MM.1S (cell line): ENCODE measurements at regions not wholly inside any gene's neighbourhood (a gene's known extent, or its start where the extent isn't known, plus 50 kb on each side); places are given as distances from the start of the nearest gene placed in this dataset.
"Not testable (repeated sequence)": the region's sequence is repeated elsewhere in the genome, so short reads cannot be mapped to it uniquely, and the experiment has no call there.

ENCODE experiments used
- DNase-seq: peaks from one replicate; pipeline ENCODE4 v3.0.0-alpha.2; 2015
- H2AFZ ChIP-seq: fragments of 300-600 bp; sonication (generic); 2 replicates; pipeline ENCODE4 v1.6.0; 2016; ENCODE audit warnings: antibody characterized with exemption, low read length
- H3F3A ChIP-seq: fragments of 300-600 bp; sonication (generic); 2 replicates; pipeline ENCODE4 v1.6.1; 2016; ENCODE audit warnings: mild to moderate bottlenecking, antibody characterized with exemption, low read length, moderate library complexity, mixed read lengths; ENCODE audit not compliant: insufficient read depth
- H3K27ac ChIP-seq: fragments of 300-600 bp; sonication (generic); 2 replicates; pipeline ENCODE4 v1.5.1; 2016; ENCODE audit warnings: mild to moderate bottlenecking, low read length
- H3K27me3 ChIP-seq: fragments of 300-600 bp; sonication (generic); replicated peaks from 2 replicates; pipeline ENCODE4 v1.6.0; 2016; ENCODE audit warnings: low read length; ENCODE audit not compliant: insufficient read depth
- H3K36me3 ChIP-seq: fragments of 300-600 bp; sonication (generic); replicated peaks from 2 replicates; pipeline ENCODE4 v1.6.1; 2016; ENCODE audit warnings: mild to moderate bottlenecking, low read length, mixed read lengths; ENCODE audit not compliant: insufficient read depth
- H3K4me1 ChIP-seq: fragments of 300-600 bp; sonication (generic); 2 replicates; pipeline ENCODE4 v1.6.1; 2016; ENCODE audit warnings: low read length, mixed read lengths
- H3K4me2 ChIP-seq: fragments of 300-600 bp; sonication (generic); 2 replicates; pipeline ENCODE4 v1.6.0; 2016; ENCODE audit warnings: low read depth, low read length
- H3K4me3 ChIP-seq: fragments of 300-600 bp; sonication (generic); 2 replicates; pipeline ENCODE4 v1.5.1; 2016; ENCODE audit warnings: low read length, mixed read lengths
- H3K79me2 ChIP-seq: fragments of 300-600 bp; sonication (generic); 2 replicates; pipeline ENCODE4 v1.6.1; 2016; ENCODE audit warnings: mixed run types, low read length, mixed read lengths
- H3K9ac ChIP-seq: fragments of 300-600 bp; sonication (generic); 2 replicates; pipeline ENCODE4 v1.6.1; 2016; ENCODE audit warnings: low read length, mixed read lengths
- H3K9me2 ChIP-seq: fragments of 300-600 bp; sonication (generic); replicated peaks from 2 replicates; pipeline ENCODE4 v1.6.1; 2016; ENCODE audit warnings: mild to moderate bottlenecking, low read length, mixed read lengths; ENCODE audit not compliant: insufficient read depth
- H3K9me3 ChIP-seq: fragments of 300-600 bp; sonication (generic); replicated peaks from 2 replicates; pipeline ENCODE4 v1.6.1; 2016; ENCODE audit warnings: mild to moderate bottlenecking, low read length, mixed read lengths; ENCODE audit not compliant: insufficient read depth
- H4K20me1 ChIP-seq: fragments of 300-600 bp; sonication (generic); 2 replicates; pipeline ENCODE4 v1.6.1; 2016; ENCODE audit warnings: mild to moderate bottlenecking, low read length, moderate library complexity, mixed read lengths; ENCODE audit not compliant: insufficient read depth
- EZH2 ChIP-seq: fragments of 300-600 bp; sonication (generic); optimal IDR thresholded peaks from 2 replicates; pipeline ENCODE3; 2017; ENCODE audit warnings: low read depth, mild to moderate bottlenecking, antibody characterized with exemption, low read length, mixed read lengths
- EZH2phosphoT487 ChIP-seq: fragments of 300-600 bp; sonication (generic); IDR thresholded peaks from 2 replicates; pipeline ENCODE4 v1.6.1; 2018; ENCODE audit warnings: antibody characterized with exemption, low read length
- TF ChIP-seq, protein P1 (sequence below): fragments of 300-600 bp; sonication (generic); IDR thresholded peaks from 2 replicates; pipeline ENCODE4 v1.5.1; 2016; ENCODE audit warnings: antibody characterized with exemption, low read length, mixed read lengths

DNA sequence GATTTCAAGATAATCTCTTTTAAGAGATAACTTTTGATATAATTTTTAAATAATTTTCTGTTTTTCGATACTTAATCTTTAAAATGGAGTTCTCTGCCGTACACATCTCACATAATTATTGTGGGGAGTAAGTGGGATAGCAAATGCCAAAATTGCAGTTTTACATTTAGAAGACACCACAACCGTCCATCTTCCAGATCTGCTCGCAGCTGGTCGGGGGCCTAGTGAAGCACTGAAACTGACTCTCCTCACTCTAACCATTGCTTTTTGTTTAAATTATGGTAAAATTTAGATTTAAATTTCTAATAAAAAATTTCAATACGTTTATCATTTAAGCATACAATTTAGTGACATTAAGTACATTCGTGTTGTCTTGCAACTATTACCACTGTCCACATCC lies 94.2 kb downstream of the PRR15 start:
- Histone ChIP-seq H3F3A (peaks cover 30% of the 10 kb centered on the region), H3K9me3 (no peaks in the 10 kb centered on the region), H3K4me3 (peak overlapping the region; percentile 41), H3K79me2 (peaks cover 61% of the 10 kb centered on the region), H3K36me3 (no peaks in the 10 kb centered on the region), H3K27me3 (no peaks in the 10 kb centered on the region), H3K9me2 (no peaks in the 10 kb centered on the region), H3K4me1 (peaks cover 11% of the 10 kb centered on the region), H4K20me1 (no peaks in the 10 kb centered on the region), H2AFZ (no peak overlapping the region), H3K27ac (peak overlapping the region; percentile 96), H3K4me2 (peak overlapping the region; percentile 51; the same call in 1 of the 2 replicates), H3K9ac (peak overlapping the region; percentile 70)
- TF ChIP-seq EZH2phosphoT487 (no peak), EZH2 (no peak)
- TF ChIP-seq, protein P1, sequence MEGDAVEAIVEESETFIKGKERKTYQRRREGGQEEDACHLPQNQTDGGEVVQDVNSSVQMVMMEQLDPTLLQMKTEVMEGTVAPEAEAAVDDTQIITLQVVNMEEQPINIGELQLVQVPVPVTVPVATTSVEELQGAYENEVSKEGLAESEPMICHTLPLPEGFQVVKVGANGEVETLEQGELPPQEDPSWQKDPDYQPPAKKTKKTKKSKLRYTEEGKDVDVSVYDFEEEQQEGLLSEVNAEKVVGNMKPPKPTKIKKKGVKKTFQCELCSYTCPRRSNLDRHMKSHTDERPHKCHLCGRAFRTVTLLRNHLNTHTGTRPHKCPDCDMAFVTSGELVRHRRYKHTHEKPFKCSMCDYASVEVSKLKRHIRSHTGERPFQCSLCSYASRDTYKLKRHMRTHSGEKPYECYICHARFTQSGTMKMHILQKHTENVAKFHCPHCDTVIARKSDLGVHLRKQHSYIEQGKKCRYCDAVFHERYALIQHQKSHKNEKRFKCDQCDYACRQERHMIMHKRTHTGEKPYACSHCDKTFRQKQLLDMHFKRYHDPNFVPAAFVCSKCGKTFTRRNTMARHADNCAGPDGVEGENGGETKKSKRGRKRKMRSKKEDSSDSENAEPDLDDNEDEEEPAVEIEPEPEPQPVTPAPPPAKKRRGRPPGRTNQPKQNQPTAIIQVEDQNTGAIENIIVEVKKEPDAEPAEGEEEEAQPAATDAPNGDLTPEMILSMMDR: no peak
- DNase-seq: peak; percentile 50

DNA sequence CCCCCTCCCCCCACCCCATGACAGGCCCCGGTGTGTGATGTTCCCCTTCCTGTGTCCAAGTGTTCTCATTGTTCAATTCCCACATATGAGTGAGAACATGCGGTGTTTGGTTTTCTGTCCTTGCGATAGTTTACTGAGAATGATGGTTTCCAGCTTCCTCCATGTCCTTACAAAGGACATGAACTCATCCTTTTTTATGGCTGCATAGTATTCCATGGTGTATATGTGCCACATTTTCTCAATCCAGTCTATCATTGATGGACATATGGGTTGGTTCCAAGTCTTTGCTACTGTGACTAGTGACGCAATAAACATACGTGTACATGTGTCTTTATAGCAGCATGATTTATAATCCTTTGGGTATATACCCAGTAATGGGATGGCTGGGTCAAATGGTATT lies 95.6 kb downstream of the PRR15 start:
- H3K9ac ChIP-seq, H3K27me3 ChIP-seq, H3K9me2 ChIP-seq, H2AFZ ChIP-seq, H3K9me3 ChIP-seq, H4K20me1 ChIP-seq, DNase-seq, H3K27ac ChIP-seq, H3K36me3 ChIP-seq, H3K4me3 ChIP-seq, H3K4me2 ChIP-seq: not testable (repeated sequence)
- H3K4me1 ChIP-seq: peaks cover 11% of the 10 kb centered on the region
- H3F3A ChIP-seq: peaks cover 30% of the 10 kb centered on the region
- peaks cover 66% of the 10 kb centered on the region for H3K79me2 ChIP-seq

DNA sequence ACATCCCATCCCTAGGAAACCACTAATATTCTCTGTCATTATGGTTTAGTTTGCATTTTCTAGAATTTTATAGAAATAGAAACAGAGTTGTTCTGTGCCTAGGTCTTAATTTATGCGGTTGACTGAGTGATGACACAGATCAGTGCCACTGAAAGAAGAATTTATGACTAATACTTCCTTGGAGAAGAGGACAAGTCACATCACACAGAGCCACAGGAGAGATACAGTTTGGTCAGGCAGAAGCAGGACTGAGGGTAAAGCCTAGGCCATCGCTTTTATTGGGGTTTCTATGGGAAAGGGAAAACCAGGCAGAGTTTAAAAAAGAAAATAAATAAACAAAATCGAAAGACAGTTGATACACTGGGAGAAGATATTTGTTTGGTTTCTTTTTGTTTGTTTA lies 99.3 kb downstream of the PRR15 start:
- H3K27ac ChIP-seq, H3K4me2 ChIP-seq, H3K9me3 ChIP-seq, DNase-seq, H2AFZ ChIP-seq, H3K9me2 ChIP-seq, H3K27me3 ChIP-seq, H3K36me3 ChIP-seq, H4K20me1 ChIP-seq, H3K4me3 ChIP-seq, H3K9ac ChIP-seq: not testable (repeated sequence)
- H3F3A ChIP-seq: peaks cover 13% of the 10 kb centered on the region
- H3K4me1 ChIP-seq: peaks cover 16% of the 10 kb centered on the region; the same call in 1 of the 2 replicates
- H3K79me2 ChIP-seq: peaks cover 71% of the 10 kb centered on the region

DNA sequence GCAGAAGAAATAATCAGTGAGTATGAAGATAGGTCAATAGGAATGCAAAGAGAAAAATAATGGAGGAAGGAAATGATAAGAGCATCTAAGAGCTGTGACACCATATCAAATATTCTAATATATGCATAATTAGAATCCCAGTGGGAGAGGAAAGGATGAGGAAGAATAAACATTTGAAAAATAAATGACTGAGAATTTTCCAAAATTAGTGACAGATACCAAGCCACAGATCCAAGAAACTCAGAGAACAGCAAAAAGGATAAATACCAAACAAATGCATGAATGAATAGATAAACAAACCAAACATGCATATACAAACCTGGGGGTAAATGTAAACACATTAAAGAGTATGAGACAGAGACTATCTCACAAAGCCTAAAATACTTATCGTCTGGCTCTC lies 101.4 kb downstream of the PRR15 start:
- H3K9me3 ChIP-seq, H3F3A ChIP-seq, H4K20me1 ChIP-seq, H2AFZ ChIP-seq, H3K36me3 ChIP-seq, H3K4me3 ChIP-seq, H3K27ac ChIP-seq, DNase-seq, H3K9ac ChIP-seq, H3K27me3 ChIP-seq, H3K4me2 ChIP-seq, H3K9me2 ChIP-seq: not testable (repeated sequence)
- Histone ChIP-seq H3K4me1 (peaks cover 13% of the 10 kb centered on the region; the same call in 1 of the 2 replicates), H3K79me2 (peaks cover 70% of the 10 kb centered on the region)

DNA sequence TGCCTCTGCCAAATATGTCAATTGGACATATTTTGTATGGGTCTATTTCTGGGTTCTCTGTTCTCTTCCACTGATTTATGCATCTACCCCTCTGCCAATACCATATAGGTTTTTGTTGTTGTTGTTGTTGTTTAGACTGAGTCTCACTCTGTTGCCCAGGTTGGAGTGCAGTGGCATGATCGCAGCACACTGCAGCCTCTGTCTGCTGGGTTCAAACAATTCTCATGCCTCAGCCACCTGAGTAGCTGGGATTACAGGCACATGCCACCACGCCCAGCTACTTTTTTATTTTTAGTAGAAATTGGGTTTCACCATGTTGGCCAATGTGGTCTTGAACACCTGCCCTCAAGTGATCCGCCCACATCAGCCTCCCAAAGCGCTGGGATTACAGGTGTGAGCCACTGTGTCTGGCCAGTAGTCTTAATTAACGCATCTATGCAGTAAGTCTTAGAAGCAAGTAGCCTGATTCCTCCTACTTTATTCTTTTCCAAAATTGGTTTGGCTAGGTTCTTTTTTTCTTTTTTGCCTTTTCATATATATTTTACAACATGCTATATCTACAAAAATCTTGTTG lies 103.5 kb downstream of the PRR15 start:
- not testable (repeated sequence) for H2AFZ ChIP-seq, H3K9ac ChIP-seq, DNase-seq, H3K4me3 ChIP-seq, H4K20me1 ChIP-seq, H3K27me3 ChIP-seq, H3F3A ChIP-seq, H3K9me3 ChIP-seq, H3K36me3 ChIP-seq, H3K9me2 ChIP-seq
- Histone ChIP-seq H3K4me1 (peaks cover 13% of the 10 kb centered on the region; the same call in 1 of the 2 replicates), H3K79me2 (peaks cover 71% of the 10 kb centered on the region), H3K27ac (peak overlapping the region; percentile 33; the same call in 1 of the 2 replicates), H3K4me2 (0 out of 2 replicates have a peak overlapping the region, but pooled peaks have one; percentile 9)

DNA sequence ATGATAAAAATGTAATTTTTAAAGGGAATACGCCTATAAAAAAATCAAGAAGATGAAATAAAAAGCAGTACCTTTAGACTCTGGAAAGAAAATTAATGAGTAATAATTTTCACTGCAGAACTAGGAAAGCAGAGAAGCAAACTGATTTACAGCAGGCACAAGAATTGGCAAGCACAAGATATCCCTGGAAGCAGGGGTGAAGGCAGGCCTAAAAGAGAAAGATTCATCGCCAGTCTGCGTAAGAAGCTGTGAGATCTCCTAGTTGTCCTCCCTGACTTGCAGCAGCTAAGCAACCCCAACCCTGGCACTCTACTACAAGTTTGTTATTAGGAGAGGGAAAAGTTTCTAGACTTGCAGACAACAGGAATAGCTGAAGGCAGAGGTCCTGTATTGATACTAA lies 107.7 kb downstream of the PRR15 start:
- H3K27me3 ChIP-seq, H3K4me2 ChIP-seq, H3K27ac ChIP-seq, H3K36me3 ChIP-seq, H3K4me1 ChIP-seq, H3K9ac ChIP-seq, H4K20me1 ChIP-seq, H2AFZ ChIP-seq, H3K9me2 ChIP-seq, H3K4me3 ChIP-seq, H3K9me3 ChIP-seq, DNase-seq: not testable (repeated sequence)
- Histone ChIP-seq H3F3A (peaks cover 12% of the 10 kb centered on the region), H3K79me2 (peaks cover 42% of the 10 kb centered on the region)

DNA sequence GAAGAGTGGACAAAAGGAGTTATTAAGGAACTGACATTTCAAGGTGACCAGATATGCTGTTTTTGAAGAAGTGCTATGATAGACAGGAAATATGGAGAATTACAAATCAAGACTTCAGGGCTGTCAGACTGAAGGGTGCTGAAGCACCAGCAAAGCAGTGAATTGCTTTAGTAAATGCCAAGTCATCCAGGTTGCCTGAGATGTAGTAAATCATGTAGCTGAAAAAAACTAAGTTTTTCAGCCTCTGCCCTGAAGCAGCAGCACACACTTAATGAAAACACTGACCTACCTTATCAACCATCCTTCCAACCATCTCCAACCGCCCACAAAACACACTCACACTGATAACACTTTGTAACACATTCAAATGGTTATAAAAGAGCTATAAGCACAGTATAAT lies 110.0 kb downstream of the PRR15 start:
- DNase-seq, H2AFZ ChIP-seq, H3K9me2 ChIP-seq, H3K36me3 ChIP-seq, H3K9ac ChIP-seq, H3K27me3 ChIP-seq, H4K20me1 ChIP-seq, H3K4me3 ChIP-seq, H3K4me1 ChIP-seq, H3K9me3 ChIP-seq, H3F3A ChIP-seq: not testable (repeated sequence)
- Histone ChIP-seq H3K79me2 (peaks cover 62% of the 10 kb centered on the region), H3K27ac (peak overlapping the region; percentile 89; the same call in 1 of the 2 replicates), H3K4me2 (peak overlapping the region; percentile 24; the same call in 1 of the 2 replicates)
